C4-2B (cell line): ENCODE measurements at regions not wholly inside any gene's neighbourhood (a gene's known extent, or its start where the extent isn't known, plus 50 kb on each side); places are given as distances from the start of the nearest gene placed in this dataset.

Experiments
- H3K27ac ChIP-seq: fragments of 450-650 bp; 2 replicates; pipeline ENCODE4 v1.5.1; 2017
- CTCF ChIP-seq: fragments of 450-650 bp; conservative IDR thresholded peaks from 2 replicates; pipeline ENCODE4 v1.5.1; 2017; ENCODE audit warnings: mild to moderate bottlenecking
- ZFX ChIP-seq: fragments of 450-650 bp; IDR thresholded peaks from 2 replicates; pipeline ENCODE4 v1.6.1; 2017

GRCh38 chr6:86595641-86596040 is 341.7 kb upstream of the HTR1E start:
- TF ChIP-seq CTCF (no peak), ZFX (no peak)
- no peak overlapping the region for H3K27ac ChIP-seq

GRCh38 chr6:86586195-86586594 is 351.1 kb upstream of the HTR1E start:
- no peak overlapping the region for H3K27ac ChIP-seq
- TF ChIP-seq ZFX (no peak), CTCF (no peak)

DNA sequence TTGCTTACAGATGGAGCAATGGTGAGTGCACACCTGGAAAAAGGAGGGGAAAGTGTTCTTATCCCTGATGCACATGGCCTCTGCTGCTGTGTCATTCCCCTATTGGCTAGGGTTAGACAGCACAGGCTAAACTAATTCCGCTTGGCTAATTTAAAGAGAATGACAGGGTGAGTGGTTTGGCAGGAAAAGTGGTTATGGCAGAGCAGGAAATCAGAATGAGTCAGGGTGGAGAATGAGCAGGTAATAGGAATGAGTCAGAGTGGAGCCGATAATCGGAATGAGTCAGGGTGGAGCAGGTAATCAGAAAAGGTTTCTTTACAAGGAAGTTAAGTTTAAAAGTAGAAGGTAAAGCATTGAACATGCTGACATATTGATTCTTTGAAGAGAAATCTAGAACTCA is 355.5 kb upstream of the HTR1E start:
- TF ChIP-seq CTCF (no peak), ZFX (no peak)
- no peak overlapping the region for H3K27ac ChIP-seq

- no peak overlapping the region for H3K27ac ChIP-seq
- no peak for TF ChIP-seq ZFX
- no peak for TF ChIP-seq CTCF
Measured at GRCh38 chr6:86563197-86563596, 374.1 kb upstream of the HTR1E start.

DNA sequence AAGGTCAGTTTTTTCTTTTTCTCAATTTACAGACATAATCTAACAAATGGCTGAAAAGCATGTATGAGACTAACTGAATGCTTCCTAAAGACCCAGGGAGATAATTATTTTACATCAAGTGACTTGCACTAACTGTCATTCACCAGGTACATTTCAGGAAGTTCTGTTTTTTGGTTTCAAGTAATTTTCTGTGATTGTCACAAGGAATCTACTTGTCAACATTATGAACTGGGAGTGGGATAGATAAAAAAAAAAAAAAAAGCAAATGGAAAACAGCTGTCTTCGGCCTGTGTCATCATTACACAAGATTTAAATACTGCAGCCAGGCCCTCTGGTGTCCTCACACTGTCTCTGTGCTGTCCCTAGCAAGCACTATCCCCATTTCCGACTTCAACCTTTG is 379.0 kb upstream of the HTR1E start:
- H3K27ac ChIP-seq: no peak overlapping the region

DNA sequence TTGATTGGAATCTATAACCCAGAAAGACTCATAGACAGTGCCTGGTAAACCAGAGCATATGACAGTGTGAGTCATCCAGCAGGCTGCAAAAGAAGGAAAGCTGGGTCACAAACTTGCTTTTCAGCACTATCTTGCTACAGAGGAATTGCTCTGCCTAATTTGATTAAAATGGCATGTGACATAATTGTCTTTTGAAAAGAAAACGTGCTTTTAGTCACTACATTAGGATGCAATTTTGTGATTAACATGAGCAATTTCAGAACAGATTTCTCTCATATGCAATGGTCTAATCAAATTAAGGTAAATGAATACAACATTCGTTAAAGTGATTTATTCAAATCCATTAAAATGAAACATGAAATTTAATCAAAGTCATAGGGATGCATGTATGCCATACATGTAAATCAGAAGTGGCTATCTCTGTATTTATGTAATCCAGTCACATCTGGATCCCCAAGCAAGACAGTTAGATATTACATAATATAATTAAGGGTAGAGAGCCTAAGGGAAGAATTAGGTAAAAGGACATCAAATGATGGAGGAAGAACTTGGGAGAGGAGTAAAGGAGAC is 400.0 kb upstream of the HTR1E start:
- no peak overlapping the region for H3K27ac ChIP-seq
- TF ChIP-seq ZFX (no peak), CTCF (no peak)

More for the DNA sequence above, 379.0 kb upstream of the HTR1E start:
- TF ChIP-seq CTCF: no peak
- no peak for TF ChIP-seq ZFX

DNA sequence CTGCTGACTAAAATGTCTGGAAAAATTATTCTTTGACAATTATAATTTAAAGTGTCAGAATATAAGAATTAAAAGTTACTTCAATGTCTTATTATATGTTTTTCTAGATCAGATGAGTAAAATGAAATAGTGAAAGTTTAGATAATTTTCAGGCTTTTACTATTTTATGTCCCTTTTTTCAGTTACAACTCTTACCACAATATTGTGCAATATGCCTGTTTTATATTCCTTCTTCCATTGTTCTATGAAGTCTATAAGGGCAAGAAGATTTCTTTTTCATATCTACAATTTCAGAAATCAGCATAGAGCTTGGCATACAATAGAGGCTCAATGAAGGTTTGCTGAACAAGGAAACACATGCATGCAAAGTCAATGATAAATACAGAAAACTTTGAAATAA is 401.2 kb upstream of the HTR1E start:
- TF ChIP-seq ZFX (no peak), CTCF (no peak)
- no peak overlapping the region for H3K27ac ChIP-seq
